Spleen (tissue), 11 donors: ENCODE measurements at regions not wholly inside any gene's neighbourhood (a gene's known extent, or its start where the extent isn't known, plus 50 kb on each side); places are given as distances from the start of the nearest gene placed in this dataset.
"Not testable (repeated sequence)": the region's sequence is repeated elsewhere in the genome, so short reads cannot be mapped to it uniquely, and the experiment has no call there.

ENCODE experiments used
- DNase-seq: peaks from one replicate; pipeline ENCODE4 v3.0.0-alpha.2; 2020
- H3K27ac ChIP-seq, 8 donors: fragments of 200-600 bp; sonication (generic) in 7 of 8; 1 replicate in 4 of 8; 2 replicates in 4 of 8; pipeline versions ENCODE4 v1.5.0 to v1.8.0; 2016 to 2021; ENCODE audit warnings: inconsistent platforms in 4 of 8, mild to moderate bottlenecking in 4 of 8, moderate library complexity in 1 of 8
- H3K27me3 ChIP-seq, 7 donors: fragments of 200-600 bp; sonication (generic) in 6 of 7; replicated peaks in 1 of 7; 1 replicate in 4 of 7; 2 replicates in 3 of 7; pipeline versions ENCODE4 v1.5.0 to v1.8.0; 2016 to 2021; ENCODE audit warnings: inconsistent platforms in 3 of 7, mild to moderate bottlenecking in 1 of 7
- H3K36me3 ChIP-seq, 6 donors: fragments of 200-600 bp; sonication (generic) in 5 of 6; 1 replicate in 4 of 6; 2 replicates in 2 of 6; pipeline versions ENCODE4 v1.5.0 to v1.8.0; 2016 to 2021; ENCODE audit warnings: inconsistent platforms in 2 of 6
- H3K4me1 ChIP-seq, 6 donors: fragments of 200-600 bp; sonication (generic) in 5 of 6; 1 replicate in 3 of 6; 2 replicates in 3 of 6; pipeline versions ENCODE4 v1.5.0 to v1.8.0; 2016 to 2021; ENCODE audit warnings: inconsistent platforms in 3 of 6
- H3K4me3 ChIP-seq, 8 donors: fragments of 200-600 bp; sonication (generic) in 7 of 8; 1 replicate in 4 of 8; 2 replicates in 4 of 8; pipeline versions ENCODE4 v1.5.0 to v1.8.0; 2016 to 2021; ENCODE audit warnings: inconsistent platforms in 4 of 8, mild to moderate bottlenecking in 4 of 8, moderate library complexity in 2 of 8
- H3K9me3 ChIP-seq, 8 donors: fragments of 200-600 bp; sonication (generic) in 7 of 8; 1 replicate in 4 of 8; 2 replicates in 4 of 8; pipeline versions ENCODE4 v1.5.0 to v1.8.0; 2016 to 2021; ENCODE audit warnings: inconsistent platforms in 4 of 8
- POLR2A ChIP-seq, 3 donors: fragments of 450-650 bp; IDR thresholded peaks; one replicate each; pipeline ENCODE4 v1.5.1; 2017; ENCODE audit warnings: antibody characterized with exemption in 3 of 3, mild to moderate bottlenecking in 1 of 3
- POLR2AphosphoS5 ChIP-seq, 3 donors: sonication (generic); formaldehyde crosslinking; IDR thresholded peaks; one replicate each; pipeline ENCODE4 v1.5.1; 2017; ENCODE audit warnings: antibody characterized with exemption in 3 of 3
- WGBS, 5 donors: extraction: QIAGEN DNeasy Blood & Tissue Kit in 3 of 5; methylation state at CpG; one replicate each; pipeline versions ENCODE4 v1.1.5 to v1.1.7; 2013 to 2018; 5-methylcytosine and 5-hydroxymethylcytosine counted together
- intact Hi-C: fragments of 100-400 bp; cut with DNase I; formaldehyde crosslinking; loops from one replicate; pipeline ENCODE4 v1.15.0; 2023; ENCODE audit warnings: low total_unique reads
- TF ChIP-seq, protein P1 (sequence below), 11 experiments: fragments of 200-600 bp in 7 of 11; fragments of 450-650 bp in 4 of 11; sonication (generic) in 4 of 11; IDR thresholded peaks in 8 of 11; conservative IDR thresholded peaks in 3 of 11; 1 replicate in 7 of 11; 2 replicates in 4 of 11; pipeline versions ENCODE4 v1.4.0 to v1.8.0; 2016 to 2021; ENCODE audit warnings: antibody characterized with exemption in 11 of 11, inconsistent platforms in 4 of 11, mild to moderate bottlenecking in 1 of 11
- donor health status: healthy with polysubstance abuse.
- donor health status: DM: no; HTN: no; CAD: no; lungs with moderate emphysema.
- donor health status: DM: no; HTN: no; CAD: no.
- donor health status: Bipolar disorder and iron deficiency.
- donor health status: healthy.
- donor health status: DM: no; HTN: no; CAD: no.
- donor health status: DM: yes; HTN: yes; CAD: no.

DNA sequence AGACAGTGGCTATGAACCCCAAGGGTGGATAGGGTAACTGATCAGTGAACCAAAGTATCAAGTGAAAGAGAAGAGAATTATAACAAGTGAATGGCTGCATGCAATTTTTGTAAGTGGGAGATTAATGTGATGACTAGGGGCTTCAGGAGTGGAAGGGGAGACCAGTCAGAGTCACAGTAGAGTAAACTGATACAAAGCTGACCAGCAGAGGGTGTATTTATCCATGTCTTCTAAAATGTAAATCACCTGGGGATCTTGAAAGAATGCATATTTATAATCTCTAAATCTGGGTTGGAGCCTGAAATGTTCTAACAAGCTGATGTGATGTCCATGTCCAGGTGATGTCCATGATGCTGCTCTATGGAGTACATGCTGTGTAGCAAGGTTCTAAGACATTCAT lies 1351.3 kb upstream of the CHAC2 start:
- TF ChIP-seq, protein P1, sequence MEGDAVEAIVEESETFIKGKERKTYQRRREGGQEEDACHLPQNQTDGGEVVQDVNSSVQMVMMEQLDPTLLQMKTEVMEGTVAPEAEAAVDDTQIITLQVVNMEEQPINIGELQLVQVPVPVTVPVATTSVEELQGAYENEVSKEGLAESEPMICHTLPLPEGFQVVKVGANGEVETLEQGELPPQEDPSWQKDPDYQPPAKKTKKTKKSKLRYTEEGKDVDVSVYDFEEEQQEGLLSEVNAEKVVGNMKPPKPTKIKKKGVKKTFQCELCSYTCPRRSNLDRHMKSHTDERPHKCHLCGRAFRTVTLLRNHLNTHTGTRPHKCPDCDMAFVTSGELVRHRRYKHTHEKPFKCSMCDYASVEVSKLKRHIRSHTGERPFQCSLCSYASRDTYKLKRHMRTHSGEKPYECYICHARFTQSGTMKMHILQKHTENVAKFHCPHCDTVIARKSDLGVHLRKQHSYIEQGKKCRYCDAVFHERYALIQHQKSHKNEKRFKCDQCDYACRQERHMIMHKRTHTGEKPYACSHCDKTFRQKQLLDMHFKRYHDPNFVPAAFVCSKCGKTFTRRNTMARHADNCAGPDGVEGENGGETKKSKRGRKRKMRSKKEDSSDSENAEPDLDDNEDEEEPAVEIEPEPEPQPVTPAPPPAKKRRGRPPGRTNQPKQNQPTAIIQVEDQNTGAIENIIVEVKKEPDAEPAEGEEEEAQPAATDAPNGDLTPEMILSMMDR (IDR thresholded peaks at IDR 0.05 in 8 of 11, conservative IDR thresholded peaks at IDR 0.05 in 3 of 11) = no peak
- TF ChIP-seq POLR2AphosphoS5 (IDR thresholded peaks at IDR 0.05) (no peak), POLR2A (IDR thresholded peaks at IDR 0.05) (no peak)
- Histone ChIP-seq H3K4me3 (no peak overlapping the region), H3K4me1 (peaks cover 0 to 5% (median 0%) of the 10 kb centered on the region in 6 donors), H3K9me3 (peaks cover 0 to 19% (median 5%) of the 10 kb centered on the region in 8 donors), H3K27ac (no peak overlapping the region), H3K36me3 (no peaks in the 10 kb centered on the region), H3K27me3 (no peaks in the 10 kb centered on the region)
- DNase-seq = no peak
- intact Hi-C loops = no loop called here

GRCh38 chr2:52414561-52415295 lies 1352.9 kb upstream of the CHAC2 start:
- TF ChIP-seq POLR2A (IDR thresholded peaks at IDR 0.05) (no peak), POLR2AphosphoS5 (IDR thresholded peaks at IDR 0.05) (no peak)
- TF ChIP-seq, protein P1 (IDR thresholded peaks at IDR 0.05 in 8 of 11, conservative IDR thresholded peaks at IDR 0.05 in 3 of 11) = no peak
- WGBS, 5 donors = 19 to 49% (median 34%) methylated on average over 3 of the region's 3 CpGs
- intact Hi-C loops = no loop called here

DNA sequence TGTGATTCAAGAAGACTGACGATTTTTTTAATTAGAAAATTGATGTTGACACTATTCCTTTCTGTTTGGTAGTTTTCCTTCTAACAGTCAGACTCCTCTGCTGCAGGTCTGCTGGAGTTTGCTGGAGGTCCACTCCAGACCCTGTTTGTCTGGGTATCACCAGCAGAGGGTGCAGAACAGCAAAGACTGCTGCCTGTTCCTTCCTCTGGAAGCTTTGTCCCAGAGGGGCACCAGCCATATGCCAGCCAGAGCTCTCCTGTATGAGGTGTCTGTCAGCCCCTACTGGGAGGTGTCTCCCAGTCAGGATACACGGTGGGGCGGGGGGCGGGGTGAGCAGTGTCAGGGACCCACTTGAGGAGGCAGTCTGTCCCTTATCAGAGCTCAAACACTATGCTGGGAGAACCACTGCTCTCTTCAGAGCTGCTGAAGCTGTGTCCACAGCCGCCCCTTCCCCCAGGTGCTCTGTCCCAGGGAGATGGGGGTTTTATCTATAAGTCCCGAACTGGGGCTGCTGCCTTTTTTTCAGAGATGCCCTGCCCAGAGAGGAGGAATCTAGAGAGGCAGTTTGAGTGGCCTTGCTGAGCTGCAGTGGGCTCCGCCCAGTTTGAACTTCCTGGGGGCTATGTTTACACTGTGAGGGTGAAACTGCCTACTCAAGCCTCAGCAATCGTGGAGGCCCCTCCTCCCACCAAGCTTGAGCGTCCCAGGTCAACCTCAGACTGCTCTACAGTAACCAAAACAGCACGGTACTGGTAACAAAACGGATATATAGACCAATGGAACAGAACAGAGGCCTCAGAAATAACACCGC lies 1358.1 kb upstream of the CHAC2 start:
- not testable (repeated sequence) for DNase-seq

More at GRCh38 chr2:52414561-52415295, 1352.9 kb upstream of the CHAC2 start:
- Histone ChIP-seq H3K4me3 (no peak overlapping the region), H3K36me3 (no peaks in the 10 kb centered on the region), H3K4me1 (peaks cover 0 to 5% (median 0%) of the 10 kb centered on the region in 6 donors), H3K27me3 (no peaks in the 10 kb centered on the region), H3K27ac (no peak overlapping the region), H3K9me3 (peaks cover 0 to 8% (median 3%) of the 10 kb centered on the region in 8 donors)
- DNase-seq = no peak

GRCh38 chr2:52405980-52406379 lies 1361.6 kb upstream of the CHAC2 start:
- no peak overlapping the region for H3K27ac ChIP-seq
- intact Hi-C loops = no loop called here
- H3K27me3 ChIP-seq = no peaks in the 10 kb centered on the region
- H3K4me3 ChIP-seq = no peak overlapping the region
- DNase-seq = no peak
- no peaks in the 10 kb centered on the region for H3K4me1 ChIP-seq
- peaks cover 0 to 8% (median 0%) of the 10 kb centered on the region in 8 donors for H3K9me3 ChIP-seq
- TF ChIP-seq POLR2A (IDR thresholded peaks at IDR 0.05) = no peak
- TF ChIP-seq, protein P1 (IDR thresholded peaks at IDR 0.05 in 8 of 11, conservative IDR thresholded peaks at IDR 0.05 in 3 of 11) = no peak
- no peak for TF ChIP-seq POLR2AphosphoS5 (IDR thresholded peaks at IDR 0.05)
- H3K36me3 ChIP-seq = no peaks in the 10 kb centered on the region
- 73 to 82% (median 79%) methylated on average over 1 of the region's 1 CpG for WGBS, 5 donors

More for the DNA sequence above, 1358.1 kb upstream of the CHAC2 start:
- 75 to 83% (median 77%) methylated on average over 9 to 12 of the region's 12 CpGs for WGBS, 5 donors
- intact Hi-C loops, H3K27me3 ChIP-seq, H3K36me3 ChIP-seq, H3K27ac ChIP-seq, H3K9me3 ChIP-seq, H3K4me3 ChIP-seq, H3K4me1 ChIP-seq: not testable (repeated sequence)
